Trophoblast cell (in vitro differentiated cells and primary cell): ENCODE measurements at regions not wholly inside any gene's neighbourhood (a gene's known extent, or its start where the extent isn't known, plus 50 kb on each side); places are given as distances from the start of the nearest gene placed in this dataset.

Source experiments
- DNase-seq, 2 donors: peaks; one replicate each; pipeline ENCODE4 v3.0.0-alpha.2; 2016
- H2AFZ ChIP-seq: 2 replicates; pipeline ENCODE4 v1.6.1; 2013; ENCODE audit warnings: low read length, moderate library complexity, mild to moderate bottlenecking; ENCODE audit not compliant: insufficient read depth, poor library complexity
- H2AK5ac ChIP-seq: 2 replicates; pipeline ENCODE4 v1.6.1; 2013; ENCODE audit warnings: mild to moderate bottlenecking, low read length
- H2BK120ac ChIP-seq: 2 replicates; pipeline ENCODE4 v1.6.1; 2013; ENCODE audit warnings: low read length, mild to moderate bottlenecking, moderate library complexity; ENCODE audit not compliant: insufficient read depth, poor library complexity
- H2BK12ac ChIP-seq: 2 replicates; pipeline ENCODE4 v1.6.1; 2013; ENCODE audit warnings: mild to moderate bottlenecking, low read length, moderate library complexity
- H2BK5ac ChIP-seq: 2 replicates; pipeline ENCODE4 v1.6.1; 2013; ENCODE audit warnings: low read length, low read depth, moderate library complexity, mild to moderate bottlenecking; ENCODE audit not compliant: poor library complexity
- H3K14ac ChIP-seq: 2 replicates; pipeline ENCODE4 v1.6.1; 2013; ENCODE audit warnings: mild to moderate bottlenecking, low read length
- H3K18ac ChIP-seq: 2 replicates; pipeline ENCODE4 v1.6.1; 2013; ENCODE audit warnings: mild to moderate bottlenecking, low read length
- H3K23ac ChIP-seq: 2 replicates; pipeline ENCODE4 v1.6.1; 2013; ENCODE audit warnings: low read length
- H3K27ac ChIP-seq: 2 replicates; pipeline ENCODE4 v1.5.1; 2013; ENCODE audit warnings: low read depth, mild to moderate bottlenecking, inconsistent platforms, low read length, moderate library complexity
- H3K27me3 ChIP-seq: 2 replicates; pipeline ENCODE4 v1.6.1; 2013; ENCODE audit warnings: inconsistent platforms, mild to moderate bottlenecking, low read length, moderate library complexity; ENCODE audit not compliant: insufficient read depth
- H3K36me3 ChIP-seq, 2 experiments: 1 replicate in 1 of 2; 2 replicates in 1 of 2; pipeline ENCODE4 v1.6.1; 2013; ENCODE audit warnings: low read length in 2 of 2, mild to moderate bottlenecking in 2 of 2, moderate library complexity in 1 of 2; ENCODE audit not compliant: insufficient read depth in 2 of 2, control insufficient read depth in 1 of 2
- H3K4ac ChIP-seq: 2 replicates; pipeline ENCODE4 v1.6.1; 2013; ENCODE audit warnings: low read depth, mild to moderate bottlenecking, low read length, moderate library complexity
- H3K4me1 ChIP-seq, 2 experiments: 1 replicate in 1 of 2; 2 replicates in 1 of 2; pipeline ENCODE4 v1.6.1; 2013; ENCODE audit warnings: low read length in 2 of 2, mild to moderate bottlenecking in 2 of 2, moderate library complexity in 1 of 2; ENCODE audit not compliant: insufficient read depth in 2 of 2, control insufficient read depth in 1 of 2
- H3K4me2 ChIP-seq: 2 replicates; pipeline ENCODE4 v1.6.1; 2013; ENCODE audit warnings: inconsistent platforms, mild to moderate bottlenecking, low read length, moderate library complexity
- H3K4me3 ChIP-seq: 2 replicates; pipeline ENCODE4 v1.5.1; 2013; ENCODE audit warnings: mild to moderate bottlenecking, low read depth, low read length, inconsistent platforms
- H3K79me1 ChIP-seq: one replicate; pipeline ENCODE4 v1.6.1; 2013; ENCODE audit warnings: low read length
- H3K79me2 ChIP-seq: 2 replicates; pipeline ENCODE4 v1.6.1; 2013; ENCODE audit warnings: low read length, mild to moderate bottlenecking; ENCODE audit not compliant: control insufficient read depth, insufficient read depth, poor library complexity
- H3K9ac ChIP-seq: 2 replicates; pipeline ENCODE4 v1.6.1; 2013; ENCODE audit warnings: mild to moderate bottlenecking, low read length
- H3K9me3 ChIP-seq: 2 replicates; pipeline ENCODE4 v1.6.1; 2013; ENCODE audit warnings: low read depth, mild to moderate bottlenecking, control low read depth, inconsistent platforms, low read length; ENCODE audit not compliant: insufficient read depth
- H4K12ac ChIP-seq: 2 replicates; pipeline ENCODE4 v1.6.1; 2013; ENCODE audit warnings: low read depth, mild to moderate bottlenecking, low read length, moderate library complexity
- H4K8ac ChIP-seq: 2 replicates; pipeline ENCODE4 v1.6.1; 2013; ENCODE audit warnings: low read depth, mild to moderate bottlenecking, low read length, moderate library complexity
- H4K91ac ChIP-seq: one replicate; pipeline ENCODE4 v1.6.1; 2013; ENCODE audit warnings: low read depth, mild to moderate bottlenecking, low read length, moderate library complexity
- WGBS: extraction: QIAGEN DNeasy Blood & Tissue Kit; methylation state at CpG from one replicate; pipeline ENCODE4 v1.1.7; 2013; ENCODE audit warnings: missing lambda C conversion rate; ENCODE audit not compliant: insufficient read length, insufficient coverage; ENCODE audit errors: extremely low coverage; 5-methylcytosine and 5-hydroxymethylcytosine counted together

GRCh38 chr5:124551939-124552279 lies 194.5 kb downstream of the ZNF608 start:
- Histone ChIP-seq H3K9ac (no peak overlapping the region), H3K23ac (no peak overlapping the region), H3K4me2 (no peak overlapping the region), H4K8ac (no peak overlapping the region), H4K91ac (no peak overlapping the region), H4K12ac (no peak overlapping the region), H2AK5ac (no peak overlapping the region), H3K14ac (no peak overlapping the region), H3K18ac (no peak overlapping the region), H3K79me2 (no peaks in the 10 kb centered on the region), H3K9me3 (no peaks in the 10 kb centered on the region), H3K36me3 (no peaks in the 10 kb centered on the region), H3K79me1 (no peaks in the 10 kb centered on the region), H2BK5ac (no peak overlapping the region), H3K27ac (no peak overlapping the region), H3K4me1 (peaks cover 2 to 3% of the 10 kb centered on the region in 2 experiments), H2AFZ (no peak overlapping the region), H3K4ac (no peak overlapping the region), H3K4me3 (no peak overlapping the region), H3K27me3 (no peaks in the 10 kb centered on the region), H2BK12ac (no peak overlapping the region), H2BK120ac (no peak overlapping the region)
- DNase-seq = no peak

GRCh38 chr5:124550731-124551130 lies 195.7 kb downstream of the ZNF608 start:
- H3K4me2 ChIP-seq = no peak overlapping the region
- WGBS = no CpG with 5 or more reads among the region's 3 CpGs
- DNase-seq = no peak
- no peak overlapping the region for H3K9ac ChIP-seq
- H2BK120ac ChIP-seq = no peak overlapping the region
- no peak overlapping the region for H2BK5ac ChIP-seq
- H4K8ac ChIP-seq = no peak overlapping the region
- H3K27ac ChIP-seq = no peak overlapping the region
- H3K27me3 ChIP-seq = no peaks in the 10 kb centered on the region
- H3K4ac ChIP-seq = no peak overlapping the region
- H3K23ac ChIP-seq = no peak overlapping the region
- H3K79me2 ChIP-seq = no peaks in the 10 kb centered on the region
- H3K4me3 ChIP-seq = no peak overlapping the region
- H3K79me1 ChIP-seq = no peaks in the 10 kb centered on the region
- H3K9me3 ChIP-seq = no peaks in the 10 kb centered on the region
- H4K91ac ChIP-seq = no peak overlapping the region
- H2AK5ac ChIP-seq = no peak overlapping the region
- H3K4me1 ChIP-seq = peaks cover 2 to 3% of the 10 kb centered on the region in 2 experiments
- H3K14ac ChIP-seq = no peak overlapping the region
- H3K36me3 ChIP-seq = no peaks in the 10 kb centered on the region
- no peak overlapping the region for H3K18ac ChIP-seq
- no peak overlapping the region for H2AFZ ChIP-seq
- no peak overlapping the region for H4K12ac ChIP-seq
- no peak overlapping the region for H2BK12ac ChIP-seq

GRCh38 chr5:124549891-124550436 lies 196.5 kb downstream of the ZNF608 start:
- Histone ChIP-seq H3K14ac (no peak overlapping the region), H4K91ac (no peak overlapping the region), H3K4ac (no peak overlapping the region), H2BK120ac (no peak overlapping the region), H2AK5ac (no peak overlapping the region), H3K36me3 (no peaks in the 10 kb centered on the region), H3K4me3 (no peak overlapping the region), H3K27me3 (no peaks in the 10 kb centered on the region), H2AFZ (no peak overlapping the region), H3K79me1 (no peaks in the 10 kb centered on the region), H3K9ac (no peak overlapping the region), H2BK12ac (no peak overlapping the region), H3K27ac (no peak overlapping the region), H4K12ac (no peak overlapping the region), H3K4me1 (no peaks in the 10 kb centered on the region), H2BK5ac (no peak overlapping the region), H3K9me3 (no peaks in the 10 kb centered on the region), H3K4me2 (no peak overlapping the region), H3K79me2 (no peaks in the 10 kb centered on the region), H3K18ac (no peak overlapping the region), H3K23ac (no peak overlapping the region), H4K8ac (no peak overlapping the region)
- no peak for DNase-seq
- WGBS = no CpG with 5 or more reads among the region's 4 CpGs

GRCh38 chr5:124546643-124547042 lies 199.8 kb downstream of the ZNF608 start:
- Histone ChIP-seq H4K8ac (no peak overlapping the region), H3K4me3 (no peak overlapping the region), H2AK5ac (no peak overlapping the region), H3K4me1 (no peaks in the 10 kb centered on the region), H3K4ac (no peak overlapping the region), H3K27ac (no peak overlapping the region), H3K9ac (no peak overlapping the region), H3K23ac (no peak overlapping the region), H3K27me3 (no peaks in the 10 kb centered on the region), H3K4me2 (no peak overlapping the region), H2BK5ac (no peak overlapping the region), H3K79me1 (no peaks in the 10 kb centered on the region), H4K12ac (no peak overlapping the region), H3K36me3 (no peaks in the 10 kb centered on the region), H2AFZ (no peak overlapping the region), H3K14ac (no peak overlapping the region), H3K18ac (no peak overlapping the region), H4K91ac (no peak overlapping the region), H2BK120ac (no peak overlapping the region), H3K79me2 (no peaks in the 10 kb centered on the region), H2BK12ac (no peak overlapping the region), H3K9me3 (no peaks in the 10 kb centered on the region)
- peak in 1 of 2 donors; percentile 24 for DNase-seq
- WGBS = no CpG with 5 or more reads among the region's 2 CpGs
